ENCODE measurements at regions not wholly inside any gene's neighbourhood (a gene's known extent, or its start where the extent isn't known, plus 50 kb on each side); places are given as distances from the start of the nearest gene placed in this dataset.

DNA sequence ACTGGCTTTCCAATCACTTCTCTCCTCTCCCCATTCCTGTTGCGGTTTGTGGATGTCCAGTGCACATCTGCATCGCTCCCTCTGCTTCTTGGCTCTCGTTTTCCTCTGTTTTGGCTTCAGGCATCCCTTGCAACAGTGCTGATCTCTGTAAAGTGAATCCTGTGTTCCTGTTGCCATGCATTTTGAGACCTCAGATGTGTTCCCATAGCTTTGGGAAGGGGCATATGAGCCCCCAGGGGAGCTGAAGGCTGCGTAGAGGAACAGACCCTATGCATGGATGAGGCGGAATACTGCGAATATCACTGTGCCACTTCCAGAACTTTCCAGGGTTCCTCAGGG is 168.4 kb upstream of the HAAO start:
- TF ChIP-seq, protein P1, sequence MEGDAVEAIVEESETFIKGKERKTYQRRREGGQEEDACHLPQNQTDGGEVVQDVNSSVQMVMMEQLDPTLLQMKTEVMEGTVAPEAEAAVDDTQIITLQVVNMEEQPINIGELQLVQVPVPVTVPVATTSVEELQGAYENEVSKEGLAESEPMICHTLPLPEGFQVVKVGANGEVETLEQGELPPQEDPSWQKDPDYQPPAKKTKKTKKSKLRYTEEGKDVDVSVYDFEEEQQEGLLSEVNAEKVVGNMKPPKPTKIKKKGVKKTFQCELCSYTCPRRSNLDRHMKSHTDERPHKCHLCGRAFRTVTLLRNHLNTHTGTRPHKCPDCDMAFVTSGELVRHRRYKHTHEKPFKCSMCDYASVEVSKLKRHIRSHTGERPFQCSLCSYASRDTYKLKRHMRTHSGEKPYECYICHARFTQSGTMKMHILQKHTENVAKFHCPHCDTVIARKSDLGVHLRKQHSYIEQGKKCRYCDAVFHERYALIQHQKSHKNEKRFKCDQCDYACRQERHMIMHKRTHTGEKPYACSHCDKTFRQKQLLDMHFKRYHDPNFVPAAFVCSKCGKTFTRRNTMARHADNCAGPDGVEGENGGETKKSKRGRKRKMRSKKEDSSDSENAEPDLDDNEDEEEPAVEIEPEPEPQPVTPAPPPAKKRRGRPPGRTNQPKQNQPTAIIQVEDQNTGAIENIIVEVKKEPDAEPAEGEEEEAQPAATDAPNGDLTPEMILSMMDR (IDR thresholded peaks at IDR 0.05) = no peak
- no peak for TF ChIP-seq POLR2AphosphoS5 (IDR thresholded peaks at IDR 0.05)

Data from transverse colon (tissue), 4 donors.